ENCODE measurements at regions not wholly inside any gene's neighbourhood (a gene's known extent, or its start where the extent isn't known, plus 50 kb on each side); places are given as distances from the start of the nearest gene placed in this dataset.

DNA sequence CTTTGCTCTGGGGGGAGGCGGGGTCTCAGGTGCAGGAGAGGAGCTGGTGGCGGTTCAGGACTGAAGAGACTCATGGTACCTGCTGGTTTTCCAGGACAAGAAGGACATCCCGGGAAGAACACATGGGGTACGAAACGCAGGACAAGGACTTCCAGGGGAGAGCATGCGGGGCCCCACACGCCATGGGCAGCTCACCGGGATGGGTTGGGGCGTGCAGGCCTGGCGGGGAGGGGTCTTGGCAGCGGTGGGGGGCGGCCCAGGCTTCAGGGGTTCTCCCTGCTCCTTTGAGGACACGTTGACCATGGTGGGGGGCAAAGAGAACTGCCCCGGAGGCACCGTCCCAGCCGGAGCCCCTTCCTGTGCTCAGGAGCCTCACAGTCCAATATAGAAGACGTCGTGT lies 673.2 kb downstream of the BRD1 start:
- no peak for DNase-seq (ENCODE audit: low read depth in 1 of 2, low spot score in 1 of 2)
- Histone ChIP-seq H3K27me3 (ENCODE audit: insufficient read depth, poor library complexity, severe bottlenecking) (no peaks in the 10 kb centered on the region), H3K27ac (replicated peaks) (no peak overlapping the region), H3K4me3 (replicated peaks; ENCODE audit: insufficient read depth, low read length) (no peak overlapping the region)
- TF ChIP-seq SPI1 (IDR thresholded peaks at IDR 0.05; ENCODE audit: borderline replicate concordance, low read depth) = no peak
- TF ChIP-seq, protein P1, sequence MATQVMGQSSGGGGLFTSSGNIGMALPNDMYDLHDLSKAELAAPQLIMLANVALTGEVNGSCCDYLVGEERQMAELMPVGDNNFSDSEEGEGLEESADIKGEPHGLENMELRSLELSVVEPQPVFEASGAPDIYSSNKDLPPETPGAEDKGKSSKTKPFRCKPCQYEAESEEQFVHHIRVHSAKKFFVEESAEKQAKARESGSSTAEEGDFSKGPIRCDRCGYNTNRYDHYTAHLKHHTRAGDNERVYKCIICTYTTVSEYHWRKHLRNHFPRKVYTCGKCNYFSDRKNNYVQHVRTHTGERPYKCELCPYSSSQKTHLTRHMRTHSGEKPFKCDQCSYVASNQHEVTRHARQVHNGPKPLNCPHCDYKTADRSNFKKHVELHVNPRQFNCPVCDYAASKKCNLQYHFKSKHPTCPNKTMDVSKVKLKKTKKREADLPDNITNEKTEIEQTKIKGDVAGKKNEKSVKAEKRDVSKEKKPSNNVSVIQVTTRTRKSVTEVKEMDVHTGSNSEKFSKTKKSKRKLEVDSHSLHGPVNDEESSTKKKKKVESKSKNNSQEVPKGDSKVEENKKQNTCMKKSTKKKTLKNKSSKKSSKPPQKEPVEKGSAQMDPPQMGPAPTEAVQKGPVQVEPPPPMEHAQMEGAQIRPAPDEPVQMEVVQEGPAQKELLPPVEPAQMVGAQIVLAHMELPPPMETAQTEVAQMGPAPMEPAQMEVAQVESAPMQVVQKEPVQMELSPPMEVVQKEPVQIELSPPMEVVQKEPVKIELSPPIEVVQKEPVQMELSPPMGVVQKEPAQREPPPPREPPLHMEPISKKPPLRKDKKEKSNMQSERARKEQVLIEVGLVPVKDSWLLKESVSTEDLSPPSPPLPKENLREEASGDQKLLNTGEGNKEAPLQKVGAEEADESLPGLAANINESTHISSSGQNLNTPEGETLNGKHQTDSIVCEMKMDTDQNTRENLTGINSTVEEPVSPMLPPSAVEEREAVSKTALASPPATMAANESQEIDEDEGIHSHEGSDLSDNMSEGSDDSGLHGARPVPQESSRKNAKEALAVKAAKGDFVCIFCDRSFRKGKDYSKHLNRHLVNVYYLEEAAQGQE (IDR thresholded peaks at IDR 0.05; ENCODE audit: insufficient replicate concordance, low read depth) = no peak
- TF ChIP-seq, protein P2, sequence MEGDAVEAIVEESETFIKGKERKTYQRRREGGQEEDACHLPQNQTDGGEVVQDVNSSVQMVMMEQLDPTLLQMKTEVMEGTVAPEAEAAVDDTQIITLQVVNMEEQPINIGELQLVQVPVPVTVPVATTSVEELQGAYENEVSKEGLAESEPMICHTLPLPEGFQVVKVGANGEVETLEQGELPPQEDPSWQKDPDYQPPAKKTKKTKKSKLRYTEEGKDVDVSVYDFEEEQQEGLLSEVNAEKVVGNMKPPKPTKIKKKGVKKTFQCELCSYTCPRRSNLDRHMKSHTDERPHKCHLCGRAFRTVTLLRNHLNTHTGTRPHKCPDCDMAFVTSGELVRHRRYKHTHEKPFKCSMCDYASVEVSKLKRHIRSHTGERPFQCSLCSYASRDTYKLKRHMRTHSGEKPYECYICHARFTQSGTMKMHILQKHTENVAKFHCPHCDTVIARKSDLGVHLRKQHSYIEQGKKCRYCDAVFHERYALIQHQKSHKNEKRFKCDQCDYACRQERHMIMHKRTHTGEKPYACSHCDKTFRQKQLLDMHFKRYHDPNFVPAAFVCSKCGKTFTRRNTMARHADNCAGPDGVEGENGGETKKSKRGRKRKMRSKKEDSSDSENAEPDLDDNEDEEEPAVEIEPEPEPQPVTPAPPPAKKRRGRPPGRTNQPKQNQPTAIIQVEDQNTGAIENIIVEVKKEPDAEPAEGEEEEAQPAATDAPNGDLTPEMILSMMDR (IDR thresholded peaks at IDR 0.05; ENCODE audit: insufficient read depth, low read length) = no peak
- no peak for TF ChIP-seq POLR2AphosphoS5 (IDR thresholded peaks at IDR 0.05; ENCODE audit: low read depth)
- TF ChIP-seq GABPA (IDR thresholded peaks at IDR 0.05; ENCODE audit: low read depth) = no peak

DNA sequence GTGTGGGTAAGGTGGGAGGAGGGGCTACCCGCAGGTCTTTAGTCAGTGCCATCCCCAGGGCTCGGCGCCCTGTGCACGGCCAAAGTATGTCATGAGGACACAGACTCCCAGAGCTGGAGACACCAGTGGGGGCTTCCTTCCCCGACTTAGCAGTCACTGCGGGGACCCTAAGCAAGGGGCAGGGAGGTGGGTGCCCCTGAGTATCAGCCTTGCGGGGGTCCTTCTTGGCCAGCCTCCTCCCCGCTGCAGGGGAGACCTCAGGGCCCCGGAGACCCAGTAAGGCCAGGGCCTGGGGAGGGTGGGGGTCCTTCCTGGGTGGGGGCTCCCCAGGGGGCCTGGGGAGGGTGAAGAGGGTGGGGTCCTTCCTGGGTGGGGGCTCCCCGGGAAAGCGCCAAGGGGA lies 673.8 kb downstream of the BRD1 start:
- Histone ChIP-seq H3K4me3 (replicated peaks; ENCODE audit: insufficient read depth, low read length) (no peak overlapping the region), H3K27ac (replicated peaks) (no peak overlapping the region), H3K27me3 (ENCODE audit: insufficient read depth, poor library complexity, severe bottlenecking) (no peaks in the 10 kb centered on the region)
- no peak for DNase-seq (ENCODE audit: low read depth in 1 of 2, low spot score in 1 of 2)
- TF ChIP-seq POLR2AphosphoS5 (IDR thresholded peaks at IDR 0.05; ENCODE audit: low read depth) (no peak), SPI1 (IDR thresholded peaks at IDR 0.05; ENCODE audit: borderline replicate concordance, low read depth) (no peak), GABPA (IDR thresholded peaks at IDR 0.05; ENCODE audit: low read depth) (no peak)
- TF ChIP-seq, protein P2 (IDR thresholded peaks at IDR 0.05; ENCODE audit: insufficient read depth, low read length) = no peak
- TF ChIP-seq, protein P1 (IDR thresholded peaks at IDR 0.05; ENCODE audit: insufficient replicate concordance, low read depth) = no peak

DNA sequence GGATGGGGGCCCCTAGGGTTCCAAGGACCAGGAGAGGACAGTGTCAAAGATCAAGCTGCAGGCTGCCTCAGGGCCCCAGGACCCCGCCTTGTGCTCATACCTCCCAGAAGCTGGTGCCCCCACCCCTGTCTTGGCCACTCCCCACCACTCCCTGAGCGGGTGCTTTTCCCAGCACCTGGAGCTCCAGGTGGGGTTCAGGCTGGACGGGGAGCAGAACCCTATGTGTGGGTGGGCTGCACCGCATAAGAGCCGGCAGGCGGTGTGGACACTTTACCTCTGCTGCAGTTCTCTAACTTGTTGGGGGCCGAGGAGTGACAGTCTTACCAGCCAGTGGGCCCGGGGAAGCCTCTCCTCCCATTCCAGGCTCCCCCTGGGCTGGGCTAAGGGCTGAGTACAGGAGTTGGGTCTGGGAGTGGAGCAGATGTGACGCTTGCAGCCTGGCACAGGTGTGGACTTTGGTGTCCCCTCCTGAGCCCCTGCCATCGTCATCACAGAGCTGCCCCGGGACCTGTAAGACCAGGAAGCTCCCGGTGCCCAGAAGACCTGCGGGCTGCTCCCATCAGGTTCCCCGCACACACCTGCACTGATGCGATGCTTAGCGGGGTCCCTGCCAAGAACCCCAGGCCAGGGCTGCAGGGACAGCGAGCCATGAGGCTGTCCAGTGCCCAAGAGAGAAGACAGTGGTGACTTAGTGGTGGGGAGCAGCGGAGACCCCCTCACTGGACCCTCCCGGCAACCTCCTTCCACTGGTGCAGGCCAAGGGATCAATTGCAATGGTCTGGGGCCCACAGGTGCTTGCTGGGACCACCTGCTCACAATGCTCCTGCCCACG lies 674.5 kb downstream of the BRD1 start:
- DNase-seq (ENCODE audit: low read depth in 1 of 2, low spot score in 1 of 2) = no peak
- no peak for TF ChIP-seq SPI1 (IDR thresholded peaks at IDR 0.05; ENCODE audit: borderline replicate concordance, low read depth)
- TF ChIP-seq, protein P2 (IDR thresholded peaks at IDR 0.05; ENCODE audit: insufficient read depth, low read length) = no peak
- no peak for TF ChIP-seq GABPA (IDR thresholded peaks at IDR 0.05; ENCODE audit: low read depth)
- no peak for TF ChIP-seq POLR2AphosphoS5 (IDR thresholded peaks at IDR 0.05; ENCODE audit: low read depth)
- TF ChIP-seq, protein P1 (IDR thresholded peaks at IDR 0.05; ENCODE audit: insufficient replicate concordance, low read depth) = no peak
- H3K27me3 ChIP-seq (ENCODE audit: insufficient read depth, poor library complexity, severe bottlenecking) = no peaks in the 10 kb centered on the region
- no peak overlapping the region for H3K4me3 ChIP-seq (replicated peaks; ENCODE audit: insufficient read depth, low read length)
- H3K27ac ChIP-seq (replicated peaks) = no peak overlapping the region

All from HL-60 (cell line).